Common myeloid progenitor, CD34-positive (primary cell): ENCODE measurements at regions not wholly inside any gene's neighbourhood (a gene's known extent, or its start where the extent isn't known, plus 50 kb on each side); places are given as distances from the start of the nearest gene placed in this dataset.
"Not testable (repeated sequence)": the region's sequence is repeated elsewhere in the genome, so short reads cannot be mapped to it uniquely, and the experiment has no call there.

Source experiments
- CTCF ChIA-PET: fragments of 350-600 bp; sonication (Branson Sonifier 250); formaldehyde crosslinking; loops from one replicate; lab custom pipeline; 2021; ENCODE audit warnings: antibody characterized with exemption; lab: Charles Lee
- POLR2A ChIA-PET: fragments of 350-600 bp; sonication (Branson Sonifier 250); formaldehyde crosslinking; loops from one replicate; lab custom pipeline; 2021; ENCODE audit warnings: antibody characterized with exemption; lab: Charles Lee
- DNase-seq, 3 donors: peaks; one replicate each; pipeline versions ENCODE4 v3.0.0 to v3.0.0-alpha.2; 2013
- H3K27ac ChIP-seq, 2 experiments: 1 replicate in 1 of 2; 2 replicates in 1 of 2; pipeline ENCODE4 v1.7.0; 2013; ENCODE audit warnings: inconsistent platforms in 2 of 2, low read length in 2 of 2, mild to moderate bottlenecking in 2 of 2, low read depth in 1 of 2, moderate library complexity in 1 of 2; ENCODE audit not compliant: severe bottlenecking in 2 of 2, insufficient read depth in 1 of 2, poor library complexity in 1 of 2
- H3K27me3 ChIP-seq, 5 experiments: replicated peaks in 2 of 5; 1 replicate in 3 of 5; 2 replicates in 2 of 5; pipeline versions ENCODE4 v1.6.1 to v1.7.0; 2013; ENCODE audit warnings: low read length in 4 of 5, mild to moderate bottlenecking in 2 of 5, moderate library complexity in 2 of 5, inconsistent platforms in 1 of 5; ENCODE audit not compliant: insufficient read depth in 5 of 5, control insufficient read depth in 4 of 5
- H3K36me3 ChIP-seq, 4 experiments: 1 replicate in 2 of 4; 2 replicates in 2 of 4; pipeline versions ENCODE4 v1.6.1 to v1.7.0; 2013; ENCODE audit warnings: low read length in 3 of 4, control low read depth in 1 of 4, mild to moderate bottlenecking in 1 of 4; ENCODE audit not compliant: control insufficient read depth in 4 of 4, insufficient read depth in 4 of 4
- H3K4me1 ChIP-seq, 4 experiments: 1 replicate in 3 of 4; 2 replicates in 1 of 4; pipeline versions ENCODE4 v1.6.1 to v1.7.1; 2013; ENCODE audit warnings: low read length in 3 of 4, mild to moderate bottlenecking in 3 of 4, control low read depth in 1 of 4, inconsistent platforms in 1 of 4, moderate library complexity in 1 of 4; ENCODE audit not compliant: control insufficient read depth in 4 of 4, insufficient read depth in 4 of 4; ENCODE audit errors: control extremely low read depth in 1 of 4
- H3K4me3 ChIP-seq, 7 experiments: 1 replicate in 4 of 7; 2 replicates in 3 of 7; pipeline versions ENCODE4 v1.5.1 to v1.7.0; 2013; ENCODE audit warnings: mild to moderate bottlenecking in 7 of 7, low read length in 6 of 7, moderate library complexity in 6 of 7, inconsistent platforms in 2 of 7, low read depth in 2 of 7, control low read depth in 1 of 7; ENCODE audit not compliant: insufficient read depth in 4 of 7, control insufficient read depth in 1 of 7; ENCODE audit errors: extremely low read depth in 1 of 7
- H3K9me3 ChIP-seq, 5 experiments: 1 replicate in 4 of 5; 2 replicates in 1 of 5; pipeline versions ENCODE4 v1.6.1 to v1.7.1; 2013; ENCODE audit warnings: low read length in 4 of 5, mild to moderate bottlenecking in 2 of 5, inconsistent platforms in 1 of 5, low read depth in 1 of 5, moderate library complexity in 1 of 5; ENCODE audit not compliant: control insufficient read depth in 4 of 5, insufficient read depth in 2 of 5; ENCODE audit errors: control extremely low read depth in 1 of 5
- WGBS: methylation state at CpG from one replicate; pipeline ENCODE4 v1.1.5; 2013; ENCODE audit not compliant: insufficient coverage; 5-methylcytosine and 5-hydroxymethylcytosine counted together

DNA sequence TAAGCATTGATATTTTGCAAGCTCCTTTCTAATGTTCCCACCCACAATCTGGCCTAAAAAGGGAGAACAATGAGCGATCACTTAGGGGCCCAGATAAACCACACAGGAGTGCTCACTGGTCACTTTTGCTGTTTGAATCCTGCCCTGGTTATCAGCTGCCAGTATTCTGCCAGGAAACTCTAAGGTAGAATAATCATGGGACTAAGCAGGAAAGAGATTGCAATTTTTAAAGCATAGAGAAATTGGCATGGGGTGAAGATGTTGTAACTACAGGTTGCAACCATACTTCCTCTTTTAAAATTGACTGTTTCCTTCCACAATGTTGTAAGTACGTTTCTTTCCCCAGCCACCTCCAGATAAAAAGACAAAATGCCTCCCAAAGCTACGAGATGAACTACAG lies 251.2 kb upstream of the CDH11 start:
- CTCF ChIA-PET, result no interaction called here

GRCh38 chr16:65372171-65372570 lies 250.3 kb upstream of the CDH11 start:
- no peaks in the 10 kb centered on the region for H3K27me3 ChIP-seq
- no peak for DNase-seq
- H3K4me1 ChIP-seq, result peaks cover 0 to 7% (median 2%) of the 10 kb centered on the region in 4 experiments
- H3K27ac ChIP-seq, result no peak overlapping the region
- ChIA-PET POLR2A (no interaction called here), CTCF (no interaction called here)
- no peak overlapping the region for H3K4me3 ChIP-seq
- peaks cover 0 to 2% (median 0%) of the 10 kb centered on the region in 5 experiments for H3K9me3 ChIP-seq
- no peaks in the 10 kb centered on the region for H3K36me3 ChIP-seq

More for the DNA sequence above, 251.2 kb upstream of the CDH11 start:
- 0% methylated on average over 3 of the region's 3 CpGs for WGBS
- H3K36me3 ChIP-seq, result no peaks in the 10 kb centered on the region
- peaks cover 0 to 2% (median 0%) of the 10 kb centered on the region in 5 experiments for H3K9me3 ChIP-seq
- H3K27me3 ChIP-seq, result no peaks in the 10 kb centered on the region
- H3K4me1 ChIP-seq, result peaks cover 0 to 7% (median 2%) of the 10 kb centered on the region in 4 experiments
- peak in 1 of 3 donors; percentile 17 for DNase-seq
- POLR2A ChIA-PET, result no interaction called here
- H3K4me3 ChIP-seq, result no peak overlapping the region
- H3K27ac ChIP-seq, result no peak overlapping the region

DNA sequence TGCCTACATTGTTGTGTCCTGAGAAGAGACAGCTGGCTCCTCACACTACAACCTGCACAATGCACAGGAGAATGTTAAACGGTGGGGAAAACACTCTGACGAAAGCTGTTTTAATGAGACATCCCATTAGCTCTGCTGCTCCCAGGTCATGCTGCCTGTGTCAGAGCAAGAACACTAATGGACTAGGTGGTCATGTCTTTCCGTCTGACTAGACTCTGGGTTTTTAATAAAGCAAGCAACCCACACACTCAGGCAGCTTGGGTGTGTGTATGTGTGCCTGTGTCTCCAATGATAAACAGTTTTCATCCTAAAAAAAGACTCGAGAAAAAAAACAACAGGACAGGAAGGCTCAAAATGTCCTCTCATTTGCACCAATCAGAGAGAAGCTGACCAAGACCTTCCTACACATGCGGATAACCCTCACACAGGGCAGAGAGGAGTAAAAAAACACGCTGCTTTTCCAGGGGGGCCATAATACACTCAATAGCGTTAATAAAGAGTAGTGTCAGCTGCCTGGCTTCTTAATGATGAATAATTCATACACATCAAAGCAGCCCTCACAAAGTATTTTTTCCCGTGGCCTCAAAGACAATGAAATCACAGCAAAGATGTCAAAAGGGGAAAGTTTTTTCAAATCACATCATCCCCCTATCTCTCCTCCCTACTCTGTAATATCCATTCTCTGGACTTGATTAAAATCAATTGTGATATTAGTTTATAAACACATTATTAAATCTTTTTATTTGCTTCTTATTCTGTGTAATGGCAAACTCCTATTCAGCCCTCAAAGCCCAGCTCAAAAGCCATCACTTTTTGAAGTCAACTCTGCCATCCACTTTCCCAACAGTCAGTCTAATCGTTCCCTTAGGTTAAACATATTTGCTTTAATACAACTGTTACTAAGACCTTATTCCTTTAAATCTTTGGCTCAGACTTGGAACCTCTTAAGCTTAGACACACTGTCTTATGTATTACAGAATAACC lies 244.2 kb upstream of the CDH11 start:
- H3K27me3 ChIP-seq, result peaks cover 0 to 2% (median 0%) of the 10 kb centered on the region in 5 experiments
- no peak overlapping the region for H3K27ac ChIP-seq
- ChIA-PET CTCF (no interaction called here), POLR2A (no interaction called here)
- 100% methylated on average over 4 of the region's 9 CpGs for WGBS
- H3K9me3 ChIP-seq, result peaks cover 0 to 2% (median 0%) of the 10 kb centered on the region in 5 experiments
- no peaks in the 10 kb centered on the region for H3K4me1 ChIP-seq
- no peak overlapping the region for H3K4me3 ChIP-seq
- H3K36me3 ChIP-seq, result no peaks in the 10 kb centered on the region
- DNase-seq, result no peak

DNA sequence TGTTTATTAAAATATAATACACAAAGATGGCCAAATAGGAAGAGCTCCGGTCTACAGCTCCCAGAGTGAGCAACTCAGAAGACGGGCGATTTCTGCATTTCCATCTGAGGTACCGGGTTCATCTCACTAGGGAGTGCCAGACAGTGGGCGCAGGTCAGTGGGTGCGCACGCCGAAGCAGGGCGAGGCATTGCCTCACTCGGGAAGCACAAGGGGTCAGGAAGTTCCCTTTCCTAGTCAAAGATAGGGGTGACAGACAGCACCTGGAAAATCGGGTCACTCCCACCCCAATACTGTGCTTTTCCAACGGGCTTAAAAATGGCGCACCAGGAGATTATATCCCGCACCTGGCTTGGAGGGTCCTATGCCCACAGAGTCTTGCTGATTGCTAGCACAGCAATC lies 234.9 kb upstream of the CDH11 start:
- 98% methylated on average over 14 of the region's 14 CpGs for WGBS
- H3K4me1 ChIP-seq, H3K27me3 ChIP-seq, CTCF ChIA-PET, POLR2A ChIA-PET, H3K27ac ChIP-seq, H3K4me3 ChIP-seq, H3K9me3 ChIP-seq, H3K36me3 ChIP-seq, DNase-seq: not testable (repeated sequence)

DNA sequence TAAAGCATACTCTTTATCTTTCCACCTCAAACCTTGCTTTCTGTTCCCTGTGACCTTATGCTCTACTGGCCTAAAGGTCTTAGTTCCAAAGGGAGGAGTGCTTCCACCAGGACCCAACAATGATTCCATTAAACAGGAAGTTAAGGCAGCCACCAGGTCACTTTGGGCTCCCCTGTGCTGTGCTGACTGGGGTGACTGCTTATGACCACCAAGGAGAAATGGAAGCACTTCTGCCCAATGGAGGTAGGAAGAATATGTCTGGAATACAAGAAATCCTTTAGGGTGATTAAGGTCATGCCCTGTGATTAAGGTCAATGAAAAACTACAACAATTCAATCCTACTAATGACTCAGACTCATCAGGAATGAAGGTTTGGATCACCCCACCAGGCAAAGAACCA lies 233.8 kb upstream of the CDH11 start:
- no peaks in the 10 kb centered on the region for H3K27me3 ChIP-seq
- H3K9me3 ChIP-seq, result peaks cover 0 to 3% (median 0%) of the 10 kb centered on the region in 5 experiments
- no peak overlapping the region for H3K27ac ChIP-seq
- H3K36me3 ChIP-seq, result no peaks in the 10 kb centered on the region
- no peak overlapping the region for H3K4me3 ChIP-seq
- DNase-seq, result no peak
- ChIA-PET CTCF (no interaction called here), POLR2A (no interaction called here)
- no peaks in the 10 kb centered on the region for H3K4me1 ChIP-seq

GRCh38 chr16:65353183-65353582 lies 231.3 kb upstream of the CDH11 start:
- CTCF ChIA-PET, result no interaction called here
- no peaks in the 10 kb centered on the region for H3K36me3 ChIP-seq
- H3K27ac ChIP-seq, result no peak overlapping the region
- DNase-seq, result no peak
- no peak overlapping the region for H3K4me3 ChIP-seq
- POLR2A ChIA-PET, result no interaction called here
- 80% methylated on average over 1 of the region's 1 CpG for WGBS
- H3K4me1 ChIP-seq, result no peaks in the 10 kb centered on the region
- peaks cover 0 to 3% (median 0%) of the 10 kb centered on the region in 5 experiments for H3K9me3 ChIP-seq
- H3K27me3 ChIP-seq, result no peaks in the 10 kb centered on the region

DNA sequence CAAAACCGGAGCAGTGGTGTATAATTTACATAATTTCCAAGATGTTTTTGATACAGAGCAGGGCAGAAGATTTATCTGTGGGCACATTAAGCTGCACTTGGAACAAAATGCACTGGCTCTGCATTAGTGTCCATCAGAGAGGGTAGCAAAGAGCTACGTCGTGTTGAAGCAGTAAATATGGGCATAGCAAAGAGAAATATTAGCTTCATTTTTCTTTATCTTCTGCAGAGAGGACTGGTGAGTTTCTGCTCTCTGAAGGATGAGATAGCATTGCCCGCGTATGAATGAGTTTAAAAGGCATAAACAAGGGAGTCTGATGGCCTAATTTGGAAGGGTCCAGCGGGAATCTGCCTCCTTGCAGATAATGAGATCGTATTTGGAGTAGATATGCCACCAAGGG lies 227.8 kb upstream of the CDH11 start:
- H3K27ac ChIP-seq, result no peak overlapping the region
- no peak overlapping the region for H3K4me3 ChIP-seq
- ChIA-PET POLR2A (no interaction called here), CTCF (no interaction called here)
- DNase-seq, result no peak
- WGBS, result 100% methylated on average over 3 of the region's 7 CpGs
- no peaks in the 10 kb centered on the region for H3K4me1 ChIP-seq
- H3K27me3 ChIP-seq, result no peaks in the 10 kb centered on the region
- H3K9me3 ChIP-seq, result peaks cover 0 to 1% (median 0%) of the 10 kb centered on the region in 5 experiments
- H3K36me3 ChIP-seq, result no peaks in the 10 kb centered on the region
